Mesendoderm (in vitro differentiated cells): ENCODE measurements at regions not wholly inside any gene's neighbourhood (a gene's known extent, or its start where the extent isn't known, plus 50 kb on each side); places are given as distances from the start of the nearest gene placed in this dataset.

Experiments
- DNase-seq: peaks from one replicate; pipeline ENCODE4 v3.0.0; 2013
- H2AK5ac ChIP-seq: 2 replicates; pipeline ENCODE4 v1.6.1; 2013; ENCODE audit warnings: low read length, inconsistent platforms
- H2BK120ac ChIP-seq: 2 replicates; pipeline ENCODE4 v1.6.1; 2013; ENCODE audit warnings: low read depth, mild to moderate bottlenecking, low read length, moderate library complexity, mixed read lengths
- H2BK15ac ChIP-seq: replicated peaks from 2 replicates; pipeline ENCODE4 v1.6.1; 2013; ENCODE audit warnings: low read depth, mild to moderate bottlenecking, moderate library complexity
- H2BK5ac ChIP-seq: 2 replicates; pipeline ENCODE4 v1.6.1; 2013; ENCODE audit warnings: low read length, inconsistent platforms
- H3K18ac ChIP-seq: 2 replicates; pipeline ENCODE4 v1.6.1; 2013; ENCODE audit warnings: mild to moderate bottlenecking, low read length, mixed read lengths
- H3K23ac ChIP-seq: one replicate; pipeline ENCODE4 v1.6.1; 2013; ENCODE audit warnings: low read length
- H3K27ac ChIP-seq: 2 replicates; pipeline ENCODE4 v1.5.1; 2013; ENCODE audit warnings: low read depth, mild to moderate bottlenecking, inconsistent platforms, low read length, moderate library complexity
- H3K27me3 ChIP-seq: 2 replicates; pipeline ENCODE4 v1.6.1; 2013; ENCODE audit warnings: low read length, control low read depth, mild to moderate bottlenecking, inconsistent platforms; ENCODE audit not compliant: insufficient read depth, poor library complexity
- H3K36me3 ChIP-seq: 2 replicates; pipeline ENCODE4 v1.6.1; 2013; ENCODE audit warnings: low read length, inconsistent platforms; ENCODE audit not compliant: control insufficient read depth, insufficient read depth
- H3K4ac ChIP-seq: one replicate; pipeline ENCODE4 v1.6.1; 2013; ENCODE audit warnings: low read depth, mild to moderate bottlenecking, low read length, moderate library complexity
- H3K4me1 ChIP-seq: 2 replicates; pipeline ENCODE4 v1.6.1; 2013; ENCODE audit warnings: low read depth, low read length, inconsistent platforms; ENCODE audit not compliant: control insufficient read depth
- H3K4me2 ChIP-seq: 2 replicates; pipeline ENCODE4 v1.6.1; 2013; ENCODE audit warnings: low read length
- H3K4me3 ChIP-seq: 2 replicates; pipeline ENCODE4 v1.5.1; 2013; ENCODE audit warnings: mild to moderate bottlenecking, low read length
- H3K56ac ChIP-seq: one replicate; pipeline ENCODE4 v1.6.1; 2013; ENCODE audit warnings: low read length
- H3K79me1 ChIP-seq: 2 replicates; pipeline ENCODE4 v1.6.1; 2013; ENCODE audit warnings: low read length, inconsistent platforms
- H3K79me2 ChIP-seq: 2 replicates; pipeline ENCODE4 v1.6.1; 2013; ENCODE audit warnings: mild to moderate bottlenecking, low read length; ENCODE audit not compliant: control insufficient read depth, insufficient read depth
- H3K9ac ChIP-seq: 2 replicates; pipeline ENCODE4 v1.6.1; 2013; ENCODE audit warnings: low read length, inconsistent platforms
- H4K5ac ChIP-seq: one replicate; pipeline ENCODE4 v1.6.1; 2013; ENCODE audit warnings: low read length
- H4K8ac ChIP-seq: one replicate; pipeline ENCODE4 v1.6.1; 2013; ENCODE audit warnings: low read depth, mild to moderate bottlenecking, control low read depth, low read length, moderate library complexity
- WGBS: extraction: QIAGEN DNeasy Blood & Tissue Kit; methylation state at CpG from one replicate; pipeline ENCODE4 v1.1.7; 2013; ENCODE audit warnings: low lambda C conversion rate, missing lambda C conversion rate; ENCODE audit not compliant: insufficient coverage; ENCODE audit errors: extremely low coverage; 5-methylcytosine and 5-hydroxymethylcytosine counted together

GRCh38 chr21:38175306-38175705 is 81.5 kb upstream of the KCNJ15 start:
- Histone ChIP-seq H2AK5ac (no peak overlapping the region), H3K36me3 (no peaks in the 10 kb centered on the region), H3K79me2 (no peaks in the 10 kb centered on the region), H3K27ac (no peak overlapping the region), H3K9ac (no peak overlapping the region), H3K4me2 (no peak overlapping the region), H2BK5ac (no peak overlapping the region), H4K5ac (no peak overlapping the region), H2BK15ac (no peak overlapping the region), H4K8ac (no peak overlapping the region), H3K4me3 (no peak overlapping the region), H2BK120ac (no peak overlapping the region), H3K56ac (no peak overlapping the region), H3K18ac (no peak overlapping the region), H3K27me3 (no peaks in the 10 kb centered on the region), H3K23ac (no peak overlapping the region), H3K79me1 (no peaks in the 10 kb centered on the region), H3K4ac (no peak overlapping the region), H3K4me1 (peaks cover 10% of the 10 kb centered on the region)
- DNase-seq = no peak
- WGBS = no CpG with 5 or more reads among the region's 1 CpG

- no peak overlapping the region for H3K4me3 ChIP-seq
- no peak overlapping the region for H3K4ac ChIP-seq
- no peak overlapping the region for H3K27ac ChIP-seq
- H3K36me3 ChIP-seq = no peaks in the 10 kb centered on the region
- no peaks in the 10 kb centered on the region for H3K79me1 ChIP-seq
- no peak overlapping the region for H3K56ac ChIP-seq
- no peaks in the 10 kb centered on the region for H3K79me2 ChIP-seq
- no peak overlapping the region for H2AK5ac ChIP-seq
- H2BK120ac ChIP-seq = no peak overlapping the region
- no peak overlapping the region for H4K8ac ChIP-seq
- no peak overlapping the region for H2BK5ac ChIP-seq
- H3K27me3 ChIP-seq = no peaks in the 10 kb centered on the region
- no peak overlapping the region for H3K4me2 ChIP-seq
- no CpG with 5 or more reads among the region's 5 CpGs for WGBS
- H3K23ac ChIP-seq = no peak overlapping the region
- no peak overlapping the region for H4K5ac ChIP-seq
- H3K9ac ChIP-seq = no peak overlapping the region
- no peak for DNase-seq
- no peak overlapping the region for H2BK15ac ChIP-seq
- H3K4me1 ChIP-seq = no peaks in the 10 kb centered on the region
- H3K18ac ChIP-seq = no peak overlapping the region
These were observed 78.7 kb upstream of the KCNJ15 start for GRCh38 chr21:38177919-38178652.

GRCh38 chr21:38178653-38179470 is 77.9 kb upstream of the KCNJ15 start:
- no peak overlapping the region for H4K5ac ChIP-seq
- H3K4me2 ChIP-seq = no peak overlapping the region
- H2BK120ac ChIP-seq = no peak overlapping the region
- H3K4me1 ChIP-seq = no peaks in the 10 kb centered on the region
- no peaks in the 10 kb centered on the region for H3K36me3 ChIP-seq
- no peaks in the 10 kb centered on the region for H3K27me3 ChIP-seq
- H2BK15ac ChIP-seq = no peak overlapping the region
- no peak for DNase-seq
- no peak overlapping the region for H2BK5ac ChIP-seq
- H3K79me1 ChIP-seq = no peaks in the 10 kb centered on the region
- no peak overlapping the region for H3K18ac ChIP-seq
- H3K79me2 ChIP-seq = no peaks in the 10 kb centered on the region
- no peak overlapping the region for H3K9ac ChIP-seq
- H3K23ac ChIP-seq = no peak overlapping the region
- no peak overlapping the region for H2AK5ac ChIP-seq
- no peak overlapping the region for H3K4me3 ChIP-seq
- no peak overlapping the region for H4K8ac ChIP-seq
- H3K4ac ChIP-seq = no peak overlapping the region
- no peak overlapping the region for H3K27ac ChIP-seq
- WGBS = no CpG with 5 or more reads among the region's 6 CpGs
- H3K56ac ChIP-seq = no peak overlapping the region

GRCh38 chr21:38179511-38179910 is 77.3 kb upstream of the KCNJ15 start:
- Histone ChIP-seq H3K23ac (no peak overlapping the region), H3K79me1 (no peaks in the 10 kb centered on the region), H3K4me2 (no peak overlapping the region), H3K4me3 (no peak overlapping the region), H3K9ac (no peak overlapping the region), H3K36me3 (no peaks in the 10 kb centered on the region), H2AK5ac (no peak overlapping the region), H3K79me2 (no peaks in the 10 kb centered on the region), H2BK15ac (no peak overlapping the region), H3K18ac (no peak overlapping the region), H4K8ac (no peak overlapping the region), H3K27me3 (no peaks in the 10 kb centered on the region), H3K4ac (no peak overlapping the region), H2BK5ac (no peak overlapping the region), H4K5ac (no peak overlapping the region), H3K4me1 (no peaks in the 10 kb centered on the region), H3K27ac (no peak overlapping the region), H3K56ac (no peak overlapping the region), H2BK120ac (no peak overlapping the region)
- no peak for DNase-seq
- no CpG with 5 or more reads among the region's 2 CpGs for WGBS

GRCh38 chr21:38181096-38181495 is 75.7 kb upstream of the KCNJ15 start:
- no peaks in the 10 kb centered on the region for H3K79me1 ChIP-seq
- H3K9ac ChIP-seq = no peak overlapping the region
- H3K4me1 ChIP-seq = no peaks in the 10 kb centered on the region
- H3K56ac ChIP-seq = no peak overlapping the region
- no peak overlapping the region for H3K4me3 ChIP-seq
- no peak for DNase-seq
- no peaks in the 10 kb centered on the region for H3K79me2 ChIP-seq
- no peak overlapping the region for H4K5ac ChIP-seq
- no peaks in the 10 kb centered on the region for H3K36me3 ChIP-seq
- H3K4ac ChIP-seq = no peak overlapping the region
- no peak overlapping the region for H2BK120ac ChIP-seq
- H2BK15ac ChIP-seq = no peak overlapping the region
- WGBS = no CpG with 5 or more reads among the region's 4 CpGs
- no peak overlapping the region for H2AK5ac ChIP-seq
- no peak overlapping the region for H4K8ac ChIP-seq
- no peak overlapping the region for H3K27ac ChIP-seq
- no peak overlapping the region for H2BK5ac ChIP-seq
- no peak overlapping the region for H3K4me2 ChIP-seq
- H3K18ac ChIP-seq = no peak overlapping the region
- H3K27me3 ChIP-seq = no peaks in the 10 kb centered on the region
- no peak overlapping the region for H3K23ac ChIP-seq
